ENCODE measurements at regions not wholly inside any gene's neighbourhood (a gene's known extent, or its start where the extent isn't known, plus 50 kb on each side); places are given as distances from the start of the nearest gene placed in this dataset.

- H3K27me3 ChIP-seq (ENCODE audit: insufficient read depth, poor library complexity, severe bottlenecking) = no peaks in the 10 kb centered on the region
- TF ChIP-seq POLR2AphosphoS5 (IDR thresholded peaks at IDR 0.05; ENCODE audit: low read depth) = no peak
- TF ChIP-seq CTCF (IDR thresholded peaks at IDR 0.05; ENCODE audit: insufficient read depth, low read length) = no peak
- no peak for TF ChIP-seq SPI1 (IDR thresholded peaks at IDR 0.05; ENCODE audit: borderline replicate concordance, low read depth)
- TF ChIP-seq GABPA (IDR thresholded peaks at IDR 0.05; ENCODE audit: low read depth) = no peak
- no peak for TF ChIP-seq REST (IDR thresholded peaks at IDR 0.05; ENCODE audit: insufficient replicate concordance, low read depth)
Observed at GRCh38 chr1:34358636-34359035, 181.9 kb downstream of the C1orf94 start.

GRCh38 chr1:34359411-34359810 is 182.7 kb downstream of the C1orf94 start:
- Histone ChIP-seq H3K27ac (replicated peaks) (no peak overlapping the region), H3K4me3 (replicated peaks; ENCODE audit: insufficient read depth, low read length) (no peak overlapping the region), H3K27me3 (ENCODE audit: insufficient read depth, poor library complexity, severe bottlenecking) (no peaks in the 10 kb centered on the region)
- TF ChIP-seq REST (IDR thresholded peaks at IDR 0.05; ENCODE audit: insufficient replicate concordance, low read depth) (no peak), CTCF (IDR thresholded peaks at IDR 0.05; ENCODE audit: insufficient read depth, low read length) (no peak), POLR2AphosphoS5 (IDR thresholded peaks at IDR 0.05; ENCODE audit: low read depth) (no peak), GABPA (IDR thresholded peaks at IDR 0.05; ENCODE audit: low read depth) (no peak)
- DNase-seq (ENCODE audit: low read depth in 1 of 2, low spot score in 1 of 2) = no peak

More at GRCh38 chr1:34358636-34359035, 181.9 kb downstream of the C1orf94 start:
- Histone ChIP-seq H3K4me3 (replicated peaks; ENCODE audit: insufficient read depth, low read length) (no peak overlapping the region), H3K27ac (replicated peaks) (no peak overlapping the region)
- DNase-seq (ENCODE audit: low read depth in 1 of 2, low spot score in 1 of 2) = no peak

GRCh38 chr1:34360574-34360973 is 183.9 kb downstream of the C1orf94 start:
- H3K27ac ChIP-seq (replicated peaks) = no peak overlapping the region
- DNase-seq (ENCODE audit: low read depth in 1 of 2, low spot score in 1 of 2) = no peak
- no peaks in the 10 kb centered on the region for H3K27me3 ChIP-seq (ENCODE audit: insufficient read depth, poor library complexity, severe bottlenecking)
- no peak overlapping the region for H3K4me3 ChIP-seq (replicated peaks; ENCODE audit: insufficient read depth, low read length)
- TF ChIP-seq POLR2AphosphoS5 (IDR thresholded peaks at IDR 0.05; ENCODE audit: low read depth) = no peak
- TF ChIP-seq GABPA (IDR thresholded peaks at IDR 0.05; ENCODE audit: low read depth) = no peak
- TF ChIP-seq CTCF (IDR thresholded peaks at IDR 0.05; ENCODE audit: insufficient read depth, low read length) = no peak
- TF ChIP-seq REST (IDR thresholded peaks at IDR 0.05; ENCODE audit: insufficient replicate concordance, low read depth) = no peak
- TF ChIP-seq SPI1 (IDR thresholded peaks at IDR 0.05; ENCODE audit: borderline replicate concordance, low read depth) = no peak

Measured in HL-60 (cell line).